ENCODE measurements at regions not wholly inside any gene's neighbourhood (a gene's known extent, or its start where the extent isn't known, plus 50 kb on each side); places are given as distances from the start of the nearest gene placed in this dataset.
A peak's percentile ranks its signal among the peaks of the same experiment; 100 is the strongest.

GRCh38 chr11:21807350-21807749 is 385.5 kb upstream of the ANO5 start:
- no peak for DNase-seq (ENCODE audit: extremely low read depth in 1 of 11, low read depth in 9 of 11, low spot score in 4 of 11)

- no peak for DNase-seq (ENCODE audit: extremely low read depth in 1 of 11, low read depth in 9 of 11, low spot score in 4 of 11)
Measured at GRCh38 chr11:21810650-21811049, 382.2 kb upstream of the ANO5 start.

- no peak for DNase-seq (ENCODE audit: extremely low read depth in 1 of 11, low read depth in 9 of 11, low spot score in 4 of 11)
Measured at GRCh38 chr11:21811572-21811971, 381.3 kb upstream of the ANO5 start.

- no peak for DNase-seq (ENCODE audit: extremely low read depth in 1 of 11, low read depth in 9 of 11, low spot score in 4 of 11)
Measured at GRCh38 chr11:21814169-21814568, 378.7 kb upstream of the ANO5 start.

- no peak for DNase-seq (ENCODE audit: extremely low read depth in 1 of 11, low read depth in 9 of 11, low spot score in 4 of 11)
Measured at GRCh38 chr11:21817696-21818095, 375.2 kb upstream of the ANO5 start.

GRCh38 chr11:21820176-21820575 is 372.7 kb upstream of the ANO5 start:
- no peak for DNase-seq (ENCODE audit: extremely low read depth in 1 of 11, low read depth in 9 of 11, low spot score in 4 of 11)

- peak in 4 of 11 donors; percentile 1 to 18 (median 2) for DNase-seq (ENCODE audit: extremely low read depth in 1 of 11, low read depth in 9 of 11, low spot score in 4 of 11)
Measured at GRCh38 chr11:21825127-21825526, 367.8 kb upstream of the ANO5 start.

GRCh38 chr11:21838427-21838826 is 354.5 kb upstream of the ANO5 start:
- DNase-seq (ENCODE audit: extremely low read depth in 1 of 11, low read depth in 9 of 11, low spot score in 4 of 11): no peak

- DNase-seq (ENCODE audit: extremely low read depth in 1 of 11, low read depth in 9 of 11, low spot score in 4 of 11): no peak
Measured at GRCh38 chr11:21839796-21840195, 353.1 kb upstream of the ANO5 start.

- DNase-seq (ENCODE audit: extremely low read depth in 1 of 11, low read depth in 9 of 11, low spot score in 4 of 11): no peak
Measured at GRCh38 chr11:21861314-21861713, 331.6 kb upstream of the ANO5 start.

- DNase-seq (ENCODE audit: extremely low read depth in 1 of 11, low read depth in 9 of 11, low spot score in 4 of 11): no peak
Measured at GRCh38 chr11:21865541-21865940, 327.3 kb upstream of the ANO5 start.

GRCh38 chr11:21866781-21867180 is 326.1 kb upstream of the ANO5 start:
- DNase-seq (ENCODE audit: extremely low read depth in 1 of 11, low read depth in 9 of 11, low spot score in 4 of 11): no peak

- no peak for DNase-seq (ENCODE audit: extremely low read depth in 1 of 11, low read depth in 9 of 11, low spot score in 4 of 11)
Measured at GRCh38 chr11:21877151-21877550, 315.7 kb upstream of the ANO5 start.

- no peak for DNase-seq (ENCODE audit: extremely low read depth in 1 of 11, low read depth in 9 of 11, low spot score in 4 of 11)
Measured at GRCh38 chr11:21883354-21883753, 309.5 kb upstream of the ANO5 start.

- no peak for DNase-seq (ENCODE audit: extremely low read depth in 1 of 11, low read depth in 9 of 11, low spot score in 4 of 11)
Measured at GRCh38 chr11:21888814-21889213, 304.1 kb upstream of the ANO5 start.

GRCh38 chr11:21892736-21893564 is 299.9 kb upstream of the ANO5 start:
- no peak for DNase-seq (ENCODE audit: extremely low read depth in 1 of 11, low read depth in 9 of 11, low spot score in 4 of 11)

GRCh38 chr11:21893565-21893867 is 299.4 kb upstream of the ANO5 start:
- DNase-seq (ENCODE audit: extremely low read depth in 1 of 11, low read depth in 9 of 11, low spot score in 4 of 11): no peak

- no peak for DNase-seq (ENCODE audit: extremely low read depth in 1 of 11, low read depth in 9 of 11, low spot score in 4 of 11)
Measured at GRCh38 chr11:21894492-21894891, 298.4 kb upstream of the ANO5 start.

GRCh38 chr11:21895686-21896085 is 297.2 kb upstream of the ANO5 start:
- no peak for DNase-seq (ENCODE audit: extremely low read depth in 1 of 11, low read depth in 9 of 11, low spot score in 4 of 11)

GRCh38 chr11:21896216-21896615 is 296.7 kb upstream of the ANO5 start:
- no peak for DNase-seq (ENCODE audit: extremely low read depth in 1 of 11, low read depth in 9 of 11, low spot score in 4 of 11)
